Psoas muscle (tissue), 7 donors: ENCODE measurements at regions not wholly inside any gene's neighbourhood (a gene's known extent, or its start where the extent isn't known, plus 50 kb on each side); places are given as distances from the start of the nearest gene placed in this dataset.

Experiments
- ATAC-seq, 4 donors: fragments of 200-7000 bp; cut with Tn5 transposase; one replicate each; pipeline ENCODE4 v1.9.1; 2020; ENCODE audit warnings: moderate library complexity in 3 of 4, mild to moderate bottlenecking in 2 of 4
- DNase-seq, 2 donors: peaks; one replicate each; pipeline ENCODE4 v3.0.0-alpha.2; 2020
- H3K27ac ChIP-seq: fragments of 200-600 bp; one replicate; pipeline ENCODE4 v1.8.0; 2022
- H3K27me3 ChIP-seq, 3 donors: fragments of 200-600 bp in 1 of 3; one replicate each; pipeline versions ENCODE4 v1.6.1 to v1.8.0; 2013 to 2022; ENCODE audit warnings: low read length in 2 of 3, mild to moderate bottlenecking in 2 of 3, moderate library complexity in 1 of 3; ENCODE audit not compliant: insufficient read depth in 3 of 3
- H3K36me3 ChIP-seq, 2 donors: fragments of 200-600 bp in 1 of 2; one replicate each; pipeline versions ENCODE4 v1.6.1 to v1.8.0; 2013 to 2022; ENCODE audit warnings: low read depth in 1 of 2, mild to moderate bottlenecking in 1 of 2, moderate library complexity in 1 of 2; ENCODE audit not compliant: insufficient read depth in 1 of 2
- H3K4me1 ChIP-seq: fragments of 200-600 bp; one replicate; pipeline ENCODE4 v1.8.0; 2022
- H3K4me3 ChIP-seq: fragments of 200-600 bp; one replicate; pipeline ENCODE4 v1.8.0; 2022; ENCODE audit warnings: mild to moderate bottlenecking
- H3K9me3 ChIP-seq: fragments of 200-600 bp; one replicate; pipeline ENCODE4 v1.8.0; 2022
- WGBS, 3 donors: extraction: QIAGEN DNeasy Blood & Tissue Kit; methylation state at CpG; one replicate each; pipeline versions ENCODE4 v1.1.6 to v1.1.7; 2013; 5-methylcytosine and 5-hydroxymethylcytosine counted together
- intact Hi-C, 2 donors: fragments of 100-400 bp; cut with DNase I; formaldehyde crosslinking; loops; one replicate each; pipeline versions ENCODE4 v1.11.0 to v1.14.2; 2022
- TF ChIP-seq, protein P1 (sequence below): fragments of 200-600 bp; IDR thresholded peaks from one replicate; pipeline ENCODE4 v1.8.0; 2022; ENCODE audit warnings: antibody characterized with exemption
- donor health status: healthy with polysubstance abuse.
- donor health status: DM: no; HTN: no; CAD: no; lungs with moderate emphysema.
- donor health status: Bipolar disorder and iron deficiency.
- donor health status: healthy.
- donor health status: DM: yes; HTN: yes; CAD: no.
- donor health status: DM: no; HTN: no; CAD: no.
- donor health status: DM: yes; HTN: yes; CAD: no.

DNA sequence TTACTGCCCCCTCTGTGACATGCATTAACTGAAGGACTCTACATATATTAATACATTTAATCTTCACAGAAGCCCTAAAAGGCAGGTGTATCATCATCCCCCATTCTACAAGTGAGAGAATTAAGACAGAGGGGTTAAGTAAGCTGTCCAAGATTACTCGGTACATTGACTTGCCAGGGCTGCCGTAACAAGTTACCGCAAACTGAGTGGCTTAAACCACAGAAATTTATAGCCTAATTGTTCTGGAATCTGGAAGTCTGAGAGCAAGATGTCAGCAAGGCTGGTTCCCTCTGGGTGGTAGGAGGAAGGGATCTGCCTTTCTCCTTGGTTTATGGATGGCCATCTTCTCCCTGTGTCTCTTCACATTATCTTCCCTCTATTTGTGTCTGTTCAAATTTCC, 605.5 kb downstream of the EPHA4 start:
- intact Hi-C loops, result loop anchor here in 1 of 2 donors (10.0 kb wide), 1 partner anchor 608 kb away; the partner anchor contains the start of gene EPHA4
- H3K4me1 ChIP-seq, result no peaks in the 10 kb centered on the region
- TF ChIP-seq, protein P1, sequence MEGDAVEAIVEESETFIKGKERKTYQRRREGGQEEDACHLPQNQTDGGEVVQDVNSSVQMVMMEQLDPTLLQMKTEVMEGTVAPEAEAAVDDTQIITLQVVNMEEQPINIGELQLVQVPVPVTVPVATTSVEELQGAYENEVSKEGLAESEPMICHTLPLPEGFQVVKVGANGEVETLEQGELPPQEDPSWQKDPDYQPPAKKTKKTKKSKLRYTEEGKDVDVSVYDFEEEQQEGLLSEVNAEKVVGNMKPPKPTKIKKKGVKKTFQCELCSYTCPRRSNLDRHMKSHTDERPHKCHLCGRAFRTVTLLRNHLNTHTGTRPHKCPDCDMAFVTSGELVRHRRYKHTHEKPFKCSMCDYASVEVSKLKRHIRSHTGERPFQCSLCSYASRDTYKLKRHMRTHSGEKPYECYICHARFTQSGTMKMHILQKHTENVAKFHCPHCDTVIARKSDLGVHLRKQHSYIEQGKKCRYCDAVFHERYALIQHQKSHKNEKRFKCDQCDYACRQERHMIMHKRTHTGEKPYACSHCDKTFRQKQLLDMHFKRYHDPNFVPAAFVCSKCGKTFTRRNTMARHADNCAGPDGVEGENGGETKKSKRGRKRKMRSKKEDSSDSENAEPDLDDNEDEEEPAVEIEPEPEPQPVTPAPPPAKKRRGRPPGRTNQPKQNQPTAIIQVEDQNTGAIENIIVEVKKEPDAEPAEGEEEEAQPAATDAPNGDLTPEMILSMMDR, result no peak
- WGBS, 3 donors, result 48 to 62% (median 55%) methylated on average over 3 of the region's 3 CpGs
- H3K27me3 ChIP-seq, result no peaks in the 10 kb centered on the region
- no peaks in the 10 kb centered on the region for H3K36me3 ChIP-seq
- no peak overlapping the region for H3K27ac ChIP-seq
- DNase-seq (no peak), ATAC-seq (no peak)
- no peaks in the 10 kb centered on the region for H3K9me3 ChIP-seq
- H3K4me3 ChIP-seq, result no peak overlapping the region

DNA sequence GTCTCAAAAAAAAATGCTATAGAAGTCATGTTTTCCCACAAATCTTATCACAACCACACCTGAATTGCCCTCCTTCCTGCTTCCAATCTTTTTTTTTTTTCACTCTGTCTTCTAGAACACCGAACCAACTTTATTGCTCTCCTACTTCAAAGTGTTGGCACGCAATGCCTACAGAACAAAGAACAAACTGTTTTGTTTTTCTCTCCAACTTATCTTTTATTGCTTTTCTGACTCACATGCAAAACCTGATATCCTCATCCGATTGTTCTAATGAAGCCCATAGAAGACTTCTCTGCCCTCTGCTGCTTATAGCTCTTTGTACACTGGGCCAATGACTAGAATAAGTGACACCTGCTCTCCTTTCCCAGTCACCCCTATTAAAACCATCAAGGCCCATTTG, 602.8 kb downstream of the EPHA4 start:
- Histone ChIP-seq H3K9me3 (no peaks in the 10 kb centered on the region), H3K27ac (no peak overlapping the region), H3K27me3 (no peaks in the 10 kb centered on the region), H3K36me3 (no peaks in the 10 kb centered on the region), H3K4me3 (no peak overlapping the region), H3K4me1 (no peaks in the 10 kb centered on the region)
- ATAC-seq, result peak in 3 of 4 donors; percentile 28 to 79 (median 43)
- TF ChIP-seq, protein P1, result no peak
- no peak for DNase-seq
- intact Hi-C loops, result loop anchor here in 1 of 2 donors (10.0 kb wide), 1 partner anchor 605 kb away; the partner anchor contains the start of gene EPHA4
- WGBS, 3 donors, result 52 to 81% (median 57%) methylated on average over 3 of the region's 3 CpGs

DNA sequence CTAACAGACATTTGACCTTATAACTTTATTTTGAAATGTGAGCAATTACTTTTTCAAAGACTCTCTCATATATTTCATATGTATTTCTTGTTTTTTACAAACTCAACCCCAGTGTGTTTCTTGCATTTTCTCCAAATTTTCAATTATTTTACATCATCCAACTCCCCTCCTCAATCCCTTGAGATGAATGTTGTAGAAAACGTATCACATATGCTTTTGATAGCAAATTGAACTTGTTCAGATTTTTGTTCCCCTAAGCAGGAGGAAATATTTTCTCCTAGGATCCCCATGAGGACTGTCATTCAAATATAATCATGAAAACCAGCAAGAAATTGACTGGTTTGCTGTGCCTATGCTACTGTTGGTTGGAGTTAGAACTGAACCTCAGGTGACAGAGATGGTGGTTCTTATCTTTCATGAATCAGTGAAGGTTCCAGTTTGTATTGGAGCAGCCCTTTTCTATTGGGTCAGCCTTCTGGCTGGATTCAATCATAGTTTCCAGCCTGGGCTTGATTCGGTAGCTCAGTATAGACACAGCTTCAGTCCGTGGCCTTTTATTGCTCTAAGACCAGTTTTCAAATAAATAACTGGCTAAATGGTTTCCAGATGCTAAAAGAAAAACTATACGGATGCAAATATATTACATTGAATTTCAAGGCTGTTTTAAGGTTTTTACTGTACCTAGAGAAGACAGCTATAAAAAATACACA, 591.0 kb downstream of the EPHA4 start:
- intact Hi-C loops, result no loop called here
- no peaks in the 10 kb centered on the region for H3K4me1 ChIP-seq
- ATAC-seq (no peak), DNase-seq (no peak)
- H3K4me3 ChIP-seq, result no peak overlapping the region
- 73 to 79% (median 74%) methylated on average over 4 of the region's 4 CpGs for WGBS, 3 donors
- peaks cover 0 to 3% (median 3%) of the 10 kb centered on the region in 3 donors for H3K27me3 ChIP-seq
- TF ChIP-seq, protein P1, result no peak
- H3K9me3 ChIP-seq, result no peaks in the 10 kb centered on the region
- H3K27ac ChIP-seq, result no peak overlapping the region
- no peaks in the 10 kb centered on the region for H3K36me3 ChIP-seq

DNA sequence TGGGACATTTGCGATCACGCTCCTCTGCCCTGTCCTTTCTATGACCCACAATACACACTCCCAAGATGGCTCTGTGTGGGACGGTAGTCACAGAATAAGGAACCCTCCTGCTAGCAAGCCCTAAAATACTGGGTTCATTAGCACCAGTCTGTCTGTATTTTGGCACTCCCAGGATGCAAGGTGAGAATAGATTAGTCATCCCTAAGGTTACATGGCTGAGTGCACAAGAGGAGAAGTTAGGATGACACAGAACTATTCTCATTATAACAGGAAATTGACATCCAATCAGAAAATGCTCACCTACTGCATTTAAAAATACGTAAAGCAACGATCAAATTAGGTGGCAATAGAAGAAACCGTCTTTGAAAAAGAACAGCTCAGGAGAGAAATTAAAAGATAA, 590.2 kb downstream of the EPHA4 start:
- Histone ChIP-seq H3K4me1 (no peaks in the 10 kb centered on the region), H3K27me3 (peaks cover 0 to 3% (median 3%) of the 10 kb centered on the region in 3 donors), H3K27ac (no peak overlapping the region), H3K9me3 (no peaks in the 10 kb centered on the region), H3K4me3 (no peak overlapping the region), H3K36me3 (no peaks in the 10 kb centered on the region)
- ATAC-seq (no peak), DNase-seq (no peak)
- intact Hi-C loops, result no loop called here
- 84 to 91% (median 90%) methylated on average over 6 of the region's 6 CpGs for WGBS, 3 donors
- TF ChIP-seq, protein P1, result no peak

DNA sequence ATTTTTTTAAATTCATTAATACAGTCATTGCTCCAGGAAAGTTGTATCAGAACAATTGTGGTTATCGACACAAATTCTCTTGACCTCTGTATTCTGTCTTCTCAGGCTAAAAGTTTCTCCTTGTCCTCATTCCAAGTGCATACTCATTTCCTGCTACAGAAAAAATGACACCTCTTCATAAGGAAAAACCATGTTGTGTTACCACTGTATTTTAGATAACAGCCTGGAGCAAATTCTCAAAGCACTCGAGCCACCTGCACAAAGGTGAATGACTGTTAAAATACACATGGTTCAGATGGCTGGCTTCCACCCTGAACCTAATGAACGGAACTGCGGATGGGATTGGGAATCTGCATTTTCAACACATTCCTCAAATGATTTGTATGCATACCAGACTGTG, 586.5 kb downstream of the EPHA4 start:
- WGBS, 3 donors, result 57 to 71% (median 57%) methylated on average over 4 of the region's 4 CpGs
- H3K27me3 ChIP-seq, result peaks cover 0 to 3% (median 0%) of the 10 kb centered on the region in 3 donors
- H3K4me1 ChIP-seq, result no peaks in the 10 kb centered on the region
- no peak overlapping the region for H3K27ac ChIP-seq
- intact Hi-C loops, result no loop called here
- no peak overlapping the region for H3K4me3 ChIP-seq
- ATAC-seq, result no peak
- no peaks in the 10 kb centered on the region for H3K9me3 ChIP-seq
- no peaks in the 10 kb centered on the region for H3K36me3 ChIP-seq
- no peak for DNase-seq
- TF ChIP-seq, protein P1, result no peak
